Embryonic facial prominence (tissue), 1 donor: ENCODE measurements at regions not wholly inside any gene's neighbourhood (a gene's known extent, or its start where the extent isn't known, plus 50 kb on each side); places are given as distances from the start of the nearest gene placed in this dataset.
A peak's percentile ranks its signal among the peaks of the same experiment; 100 is the strongest.

Experiments
- DNase-seq: peaks from one replicate; pipeline ENCODE4 v3.0.0-alpha.2; 2016; ENCODE audit errors: extremely low spot score

GRCh38 chr13:111456452-111457230, 136.2 kb downstream of the TEX29 start:
- no peak for DNase-seq

GRCh38 chr13:111458001-111458531, 137.6 kb downstream of the TEX29 start:
- no peak for DNase-seq

DNA sequence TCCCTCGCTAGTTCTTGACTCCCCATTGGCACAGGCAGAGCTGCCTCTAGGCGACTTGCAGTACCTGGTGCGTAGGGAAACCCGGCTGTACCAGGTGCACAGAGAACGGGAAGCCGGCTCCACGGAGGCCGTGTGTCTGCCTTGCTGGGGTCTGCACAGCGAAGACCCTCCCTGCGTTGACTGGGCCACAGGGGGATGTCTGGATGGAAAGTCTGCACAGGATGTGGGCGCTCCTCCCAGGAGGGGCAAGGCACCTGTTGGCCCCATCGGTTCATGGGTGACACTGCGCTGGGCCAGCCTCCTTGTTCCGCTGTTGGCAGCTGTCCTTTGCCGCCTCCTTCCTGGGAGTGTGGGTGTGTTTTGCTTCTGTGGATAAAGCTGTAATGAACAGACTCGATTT, 138.3 kb downstream of the TEX29 start:
- no peak for DNase-seq

GRCh38 chr13:111459803-111460547, 139.5 kb downstream of the TEX29 start:
- no peak for DNase-seq

GRCh38 chr13:111460548-111461444, 140.4 kb downstream of the TEX29 start:
- no peak for DNase-seq

DNA sequence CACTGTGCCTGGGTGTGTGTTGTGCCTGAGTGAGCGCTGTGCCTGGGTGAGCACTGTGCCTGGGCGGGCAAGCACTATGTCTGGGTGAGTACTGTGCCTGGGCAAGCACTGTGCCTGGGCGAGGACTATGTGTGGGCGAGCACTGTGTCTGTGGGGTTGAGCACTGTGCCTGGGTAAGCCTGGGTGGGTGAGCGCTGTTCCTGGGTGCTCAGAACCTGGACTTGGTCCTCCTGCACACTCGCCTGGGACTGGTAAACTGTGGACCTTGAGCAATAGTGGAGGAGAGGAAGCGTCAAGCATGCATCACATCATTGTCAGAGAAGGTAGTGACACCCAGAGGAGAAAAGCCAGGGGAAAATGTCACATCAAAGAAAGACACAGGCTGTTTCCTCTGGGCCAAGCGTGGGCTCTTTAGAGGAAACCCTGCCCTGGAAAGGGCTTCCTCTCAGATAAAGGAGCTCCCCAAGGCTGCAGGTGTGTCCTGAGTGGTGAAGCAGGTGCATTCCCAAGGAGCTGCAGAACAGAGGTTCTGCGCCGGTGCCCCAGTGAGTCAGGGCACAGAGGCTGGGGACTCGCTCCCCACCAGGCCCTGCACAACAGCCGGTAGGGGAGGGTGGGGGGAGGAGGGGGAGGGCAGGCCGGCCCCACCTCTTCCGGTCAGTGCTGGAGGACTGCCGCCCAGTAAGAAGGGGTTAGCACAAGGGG, 141.2 kb downstream of the TEX29 start:
- no peak for DNase-seq

DNA sequence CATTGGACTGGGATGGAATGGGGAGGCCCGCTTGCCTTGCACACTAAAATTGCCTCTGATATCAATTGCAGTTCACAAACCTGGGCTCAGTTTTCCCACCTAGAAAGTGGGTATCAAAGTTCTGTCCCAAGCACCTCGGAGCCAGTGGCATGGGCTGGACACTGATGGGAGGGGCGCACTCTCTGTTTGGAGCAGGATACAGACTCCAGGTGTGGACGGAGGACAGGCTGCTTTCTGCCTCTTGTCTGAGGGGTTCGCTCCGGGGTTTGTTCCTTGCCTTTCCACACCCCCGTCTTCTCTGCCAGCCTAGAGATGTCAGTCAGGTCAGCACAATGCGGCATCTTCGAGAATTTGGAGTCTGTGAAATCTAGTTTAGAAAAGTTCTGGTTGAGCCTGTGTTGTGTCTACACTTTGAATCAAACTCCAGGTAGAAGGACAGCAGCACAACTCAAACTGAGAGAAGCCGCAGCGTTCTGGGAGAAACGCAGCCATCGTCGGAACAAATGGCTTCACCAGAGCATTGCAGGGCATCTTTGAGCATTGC, 141.9 kb downstream of the TEX29 start:
- no peak for DNase-seq

DNA sequence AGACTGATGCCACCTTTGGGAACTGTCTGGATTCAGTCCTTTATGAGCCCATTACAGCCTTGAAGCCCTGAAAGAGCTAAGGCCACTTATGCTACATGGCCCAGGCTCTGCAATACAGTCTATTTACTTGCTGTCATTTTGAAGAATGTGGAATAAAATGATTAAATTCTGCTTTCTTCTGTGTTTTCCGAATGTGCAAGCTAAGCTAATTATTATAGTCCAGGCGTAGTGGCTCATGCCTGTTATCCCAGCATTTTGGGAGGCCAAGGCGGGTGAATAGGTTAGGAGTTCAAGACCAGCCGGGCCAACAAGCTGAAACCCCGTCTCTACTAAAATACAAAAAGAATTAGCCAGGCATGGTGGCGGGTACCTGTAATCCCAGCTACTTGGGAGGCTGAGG, 142.5 kb downstream of the TEX29 start:
- DNase-seq = no peak

- no peak for DNase-seq
Observed at GRCh38 chr13:111467111-111467890, 146.9 kb downstream of the TEX29 start.

GRCh38 chr13:111468037-111468959, 147.9 kb downstream of the TEX29 start:
- DNase-seq = no peak

DNA sequence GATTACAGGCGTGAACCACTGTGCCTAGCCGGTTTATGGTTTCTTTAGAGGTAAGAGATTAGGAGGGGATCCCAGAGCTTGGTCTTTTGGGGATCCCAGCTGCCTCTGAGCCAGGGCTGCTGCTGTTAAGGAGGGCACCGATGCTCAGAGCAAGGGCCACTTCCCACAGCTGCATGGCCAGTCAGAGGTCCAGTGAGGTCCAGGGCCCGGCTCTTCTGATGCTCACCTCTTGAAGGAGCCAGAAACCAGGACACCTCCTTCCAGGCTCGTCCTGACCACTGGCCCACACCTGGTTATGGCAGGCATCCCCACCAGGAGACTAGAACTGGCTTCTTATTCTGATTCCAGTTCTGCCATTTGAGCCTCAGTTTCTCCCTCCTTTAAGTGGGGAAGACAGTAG, 149.0 kb downstream of the TEX29 start:
- no peak for DNase-seq

- no peak for DNase-seq
Observed at GRCh38 chr13:111469916-111470506, 149.6 kb downstream of the TEX29 start.

DNA sequence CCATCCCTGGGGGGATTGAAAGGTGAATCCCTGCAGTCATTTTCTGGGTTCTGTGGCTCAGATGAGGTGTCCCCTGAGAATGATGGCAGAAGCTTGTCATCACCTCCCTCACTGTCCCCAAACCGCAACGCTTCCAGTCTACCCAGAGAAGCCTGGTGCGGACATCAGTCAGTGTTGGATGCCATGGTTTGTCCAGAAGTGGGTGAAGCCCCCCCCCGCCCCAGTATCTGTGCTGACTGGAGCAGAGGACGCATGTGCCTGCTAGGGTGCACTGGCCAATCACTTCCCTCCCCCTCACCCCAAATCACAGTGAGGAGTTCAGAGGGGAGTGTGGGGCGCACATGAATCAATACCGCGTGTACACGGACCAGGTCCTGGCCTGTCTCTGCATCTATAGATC, 150.5 kb downstream of the TEX29 start:
- DNase-seq = no peak

GRCh38 chr13:111472083-111472482, 151.6 kb downstream of the TEX29 start:
- DNase-seq = no peak

DNA sequence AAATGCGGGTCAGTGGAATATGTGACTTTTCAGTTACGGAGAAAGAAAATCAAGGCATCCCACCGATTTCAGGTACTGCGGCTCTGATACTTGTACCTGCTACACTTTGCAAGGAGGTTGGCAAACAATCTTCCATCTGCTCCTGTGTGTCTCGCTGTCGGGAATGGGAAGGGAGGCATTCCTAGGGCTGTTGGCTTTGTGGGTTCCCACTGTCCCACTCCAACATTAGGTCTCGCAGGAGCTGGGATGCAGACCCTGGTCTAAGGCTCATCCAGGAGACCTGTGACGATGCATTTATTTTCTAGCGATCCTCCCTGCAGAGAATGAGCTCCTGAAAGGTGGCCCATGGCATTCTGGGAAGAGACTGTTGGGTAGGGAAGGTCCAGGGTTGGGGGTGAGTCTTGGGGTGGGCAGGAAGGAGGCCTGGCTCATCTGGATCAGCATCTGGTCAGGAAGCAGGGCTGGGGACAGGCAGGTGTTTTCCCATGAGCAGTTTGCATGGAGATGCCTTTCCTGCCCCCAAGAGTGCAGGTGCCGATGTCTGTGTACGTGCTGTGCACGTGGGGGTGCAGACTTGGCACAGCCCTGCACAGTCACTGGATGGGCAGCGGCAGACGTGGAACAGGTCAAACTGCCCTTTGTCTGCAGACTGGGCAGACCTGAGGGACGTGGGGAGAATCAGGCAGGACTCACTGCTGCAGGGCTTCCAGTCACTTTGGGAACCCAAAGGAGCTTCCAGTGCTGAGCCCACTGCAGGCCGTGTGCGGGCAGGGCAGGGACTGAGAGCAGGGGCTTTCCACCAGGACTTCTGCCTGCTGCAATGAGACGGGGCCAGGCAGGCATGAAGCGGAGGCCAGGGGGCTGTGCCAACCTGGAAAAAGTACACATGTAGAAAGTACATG, 152.4 kb downstream of the TEX29 start:
- DNase-seq = no peak

GRCh38 chr13:111474136-111475002, 153.9 kb downstream of the TEX29 start:
- peak; percentile 39 for DNase-seq

- no peak for DNase-seq
Observed at GRCh38 chr13:111475488-111475887, 155.0 kb downstream of the TEX29 start.
